HG03432 (cell line): ENCODE measurements at regions not wholly inside any gene's neighbourhood (a gene's known extent, or its start where the extent isn't known, plus 50 kb on each side); places are given as distances from the start of the nearest gene placed in this dataset.
A peak's percentile ranks its signal among the peaks of the same experiment; 100 is the strongest.
"Not testable (repeated sequence)": the region's sequence is repeated elsewhere in the genome, so short reads cannot be mapped to it uniquely, and the experiment has no call there.

Experiments used
- ATAC-seq: cut with Tn5 transposase; IDR thresholded peaks from one replicate; pipeline ENCODE4 v1.9.1; 2021; ENCODE audit warnings: mild to moderate bottlenecking, moderate library complexity; ENCODE audit not compliant: unreplicated experiment

DNA sequence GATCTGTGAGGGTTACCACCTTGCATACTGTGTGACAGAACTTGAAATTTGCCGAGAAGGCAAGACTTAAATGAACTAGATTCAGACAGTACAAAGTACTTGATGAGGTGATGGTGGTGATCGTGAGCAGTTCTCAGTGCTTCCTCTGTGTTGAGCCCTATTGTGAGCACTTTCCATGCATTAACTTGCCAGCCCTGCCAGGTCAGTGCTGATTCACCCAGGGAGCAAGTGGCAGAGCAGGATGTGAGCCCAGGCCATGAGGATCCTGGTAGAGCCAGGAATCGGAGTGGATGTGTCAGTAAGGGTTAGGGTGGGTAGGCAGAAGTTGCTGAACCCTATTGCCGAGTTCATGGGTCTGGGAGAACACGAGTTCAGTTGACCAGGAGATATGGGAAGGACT, 4545.7 kb upstream of the TPTE start:
- not testable (repeated sequence) for ATAC-seq

DNA sequence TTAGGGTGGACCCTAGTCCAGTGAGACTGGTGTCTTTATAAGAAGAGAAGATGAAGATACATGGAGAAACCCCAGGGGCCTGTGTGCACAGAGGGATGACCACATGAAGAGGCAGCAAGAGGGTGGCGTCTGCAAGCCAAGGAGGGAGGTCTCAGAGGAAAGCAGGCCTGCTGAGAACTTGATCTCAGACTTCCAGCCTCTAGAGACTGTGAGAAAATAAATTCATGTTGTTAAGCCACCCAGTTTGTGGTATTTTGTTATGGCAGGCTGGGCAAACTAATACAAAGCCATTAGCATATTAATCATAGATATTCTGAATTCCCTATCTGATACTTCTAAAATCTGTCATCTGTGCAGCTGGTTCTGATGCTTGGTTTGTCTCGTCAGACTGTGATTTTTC, 4523.8 kb upstream of the TPTE start:
- not testable (repeated sequence) for ATAC-seq

DNA sequence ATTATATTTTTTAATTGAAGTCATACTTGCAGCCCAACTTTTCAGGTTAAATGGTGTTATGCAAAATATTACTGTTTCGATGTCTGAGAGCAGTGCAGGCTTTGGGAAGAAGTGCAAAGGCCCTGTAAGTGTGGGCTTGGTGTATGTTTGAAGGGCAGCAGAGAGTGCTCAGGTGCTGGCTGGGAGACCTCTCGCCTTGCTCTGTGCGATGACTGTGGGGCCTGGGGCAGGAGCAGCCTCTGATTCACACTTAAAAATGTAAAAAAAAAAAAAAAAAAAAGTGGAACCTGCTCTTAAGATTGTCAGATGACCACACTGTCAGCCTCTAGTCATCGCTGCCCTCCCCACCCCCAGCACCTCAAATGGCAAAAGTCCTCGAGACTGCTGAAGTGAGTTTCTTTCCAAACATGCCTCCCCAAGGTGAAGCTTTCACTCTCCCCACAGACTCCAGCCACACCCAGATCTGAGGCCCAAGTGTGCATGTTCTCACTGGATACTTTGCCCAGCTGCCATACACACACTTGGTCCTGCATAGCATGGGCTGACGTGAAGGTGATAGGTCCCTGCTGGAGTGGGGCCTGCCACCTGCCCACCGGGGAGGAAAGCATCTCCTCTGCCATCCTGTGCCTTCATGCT, 4505.8 kb upstream of the TPTE start:
- ATAC-seq = not testable (repeated sequence)

GRCh38 chr21:6020460-6020859, 4500.9 kb upstream of the TPTE start:
- ATAC-seq = not testable (repeated sequence)

- ATAC-seq = not testable (repeated sequence)
Measured at GRCh38 chr21:6020953-6021716, 4500.2 kb upstream of the TPTE start.

DNA sequence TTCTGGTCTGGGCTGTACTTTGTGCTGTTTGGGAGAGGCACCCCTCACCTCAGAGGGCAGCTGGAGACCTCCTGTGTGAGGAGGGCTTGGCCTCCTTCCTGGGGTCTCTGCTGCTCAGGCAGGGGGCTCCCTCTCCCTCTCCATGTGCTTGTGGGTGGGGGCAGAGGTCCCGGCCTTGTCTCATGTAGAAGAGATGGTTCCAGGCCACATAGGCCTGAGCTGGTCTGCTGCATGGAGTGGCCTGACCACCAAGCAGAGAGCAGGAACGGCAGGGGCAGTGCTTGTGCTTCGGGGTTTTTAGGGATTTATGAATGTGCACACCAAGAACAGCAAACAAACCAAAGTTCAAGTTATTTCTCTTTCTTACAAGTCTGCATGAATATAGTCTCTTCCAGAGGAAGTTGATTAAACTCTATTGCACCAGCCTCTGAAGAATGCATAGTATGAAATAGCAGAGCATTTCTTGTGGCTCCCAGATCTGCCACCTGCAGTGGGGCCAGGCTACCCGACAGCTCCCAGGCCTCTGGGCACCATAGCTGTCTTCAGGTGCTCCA, 4499.6 kb upstream of the TPTE start:
- ATAC-seq = not testable (repeated sequence)

DNA sequence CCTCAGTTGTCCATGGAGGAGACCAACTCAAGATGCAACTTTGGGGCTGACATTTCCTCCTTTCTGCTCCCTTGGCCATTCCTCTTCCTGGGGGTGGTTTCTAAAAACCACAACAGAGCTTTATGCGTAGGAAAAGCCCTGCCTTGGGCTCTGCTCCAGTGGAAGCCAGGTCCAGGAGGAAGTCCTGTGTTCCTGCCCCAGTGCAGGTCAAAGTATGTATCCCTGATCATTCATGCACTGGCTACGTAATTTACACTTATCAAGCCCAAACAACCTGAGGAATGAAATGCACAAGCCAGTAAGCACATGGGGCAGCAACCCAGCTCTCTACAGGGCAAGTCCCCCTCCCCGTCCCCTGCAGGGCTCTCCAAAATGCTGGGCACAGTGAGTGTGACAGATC, 4498.1 kb upstream of the TPTE start:
- not testable (repeated sequence) for ATAC-seq

- not testable (repeated sequence) for ATAC-seq
Measured at GRCh38 chr21:6025139-6025538, 4496.2 kb upstream of the TPTE start.

- peak; percentile 45 for ATAC-seq
Measured at GRCh38 chr21:6027497-6027896, 4493.9 kb upstream of the TPTE start.

DNA sequence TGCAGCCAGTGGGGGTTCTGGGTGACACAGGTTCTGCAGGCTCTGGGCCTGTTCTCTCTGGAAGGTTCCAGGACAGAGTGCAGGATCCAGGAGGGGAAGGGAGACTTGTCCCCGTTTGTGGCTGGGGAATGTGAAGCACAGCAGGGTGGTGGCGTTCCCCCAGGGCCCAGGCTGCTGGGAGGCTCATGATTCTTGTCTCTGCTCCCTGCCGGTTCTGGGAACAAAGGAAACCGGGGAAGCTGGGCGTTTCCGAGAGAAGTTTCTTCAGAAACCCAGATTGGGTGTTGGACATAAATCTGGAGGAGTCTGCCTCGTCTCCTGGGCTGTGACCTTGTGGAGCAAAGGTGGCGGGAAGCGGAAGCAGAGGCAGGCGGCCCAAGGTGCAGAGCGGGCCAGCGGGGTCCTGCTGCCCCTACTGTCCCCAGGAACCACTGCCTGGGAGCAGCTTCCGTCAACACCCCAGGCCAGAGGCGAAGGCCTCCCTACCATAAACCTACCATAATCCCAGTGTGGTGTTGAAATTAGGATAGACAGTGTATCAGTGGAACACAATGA, 4487.2 kb upstream of the TPTE start:
- ATAC-seq = not testable (repeated sequence)

DNA sequence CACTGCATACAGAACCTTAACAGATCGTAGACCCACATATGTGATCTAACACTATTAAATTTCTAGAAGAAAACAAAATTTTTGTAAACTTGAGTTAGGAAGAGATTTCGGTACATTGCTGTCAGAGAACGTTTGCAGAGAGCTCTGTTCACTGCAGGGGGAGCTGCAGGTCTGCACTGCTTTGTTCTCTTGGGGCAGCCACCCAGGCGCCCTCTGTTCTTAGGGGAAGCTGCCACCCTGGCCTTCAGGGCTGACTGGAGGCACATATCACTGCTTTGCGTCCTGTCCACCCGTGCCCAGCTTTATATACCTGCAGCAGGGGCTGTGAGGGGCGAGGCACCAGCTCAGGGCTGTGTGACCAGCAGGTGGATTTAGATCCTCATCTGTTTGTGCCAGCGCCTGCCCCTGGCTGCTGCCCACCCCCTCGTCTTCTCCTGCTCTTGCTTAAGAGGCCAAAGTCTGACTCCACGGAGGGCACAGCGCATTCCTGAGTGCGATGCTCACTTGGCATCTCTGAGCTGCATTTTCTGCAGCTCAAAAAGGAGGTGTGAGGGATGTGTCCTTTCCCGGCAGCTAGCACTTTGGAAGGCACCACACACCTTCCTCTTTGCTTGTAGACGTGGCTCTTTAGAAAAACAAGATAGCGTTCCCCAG, 4486.4 kb upstream of the TPTE start:
- ATAC-seq = not testable (repeated sequence)

DNA sequence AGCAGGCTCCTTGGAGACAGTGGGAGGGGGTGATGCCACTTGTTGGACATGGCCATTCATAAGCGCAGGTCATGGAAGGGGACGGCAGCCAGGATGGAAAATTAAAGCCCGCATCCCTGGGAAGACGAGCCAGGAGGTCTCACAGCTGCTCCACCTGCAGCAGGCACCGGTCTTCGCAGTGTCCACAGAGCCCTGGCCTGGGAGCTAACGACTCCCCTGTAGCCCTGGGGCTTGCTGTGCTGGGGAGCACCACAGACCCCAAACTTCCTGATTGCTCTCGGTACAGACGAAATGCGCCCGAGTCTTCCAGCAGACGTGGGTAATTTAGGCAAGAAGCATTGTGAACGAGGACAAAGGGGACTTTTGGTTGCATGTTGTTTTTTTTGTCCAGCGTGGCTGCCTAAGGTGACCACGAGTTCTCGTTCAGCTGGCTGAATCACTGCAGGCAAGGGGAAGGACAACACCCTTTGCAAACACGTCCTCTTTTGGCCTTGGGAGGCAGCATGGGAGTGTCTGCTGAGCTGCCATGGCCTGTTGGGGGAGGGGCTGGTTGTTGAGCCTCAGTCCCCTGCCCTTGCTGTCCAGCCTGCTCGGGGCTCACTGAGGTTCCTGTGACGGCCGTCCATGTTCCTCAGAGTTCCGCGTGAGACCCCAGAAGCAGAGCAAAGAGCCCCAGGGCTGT, 4485.8 kb upstream of the TPTE start:
- not testable (repeated sequence) for ATAC-seq

- ATAC-seq = not testable (repeated sequence)
Measured at GRCh38 chr21:6039224-6039623, 4482.2 kb upstream of the TPTE start.

GRCh38 chr21:6040095-6040494, 4481.3 kb upstream of the TPTE start:
- not testable (repeated sequence) for ATAC-seq

DNA sequence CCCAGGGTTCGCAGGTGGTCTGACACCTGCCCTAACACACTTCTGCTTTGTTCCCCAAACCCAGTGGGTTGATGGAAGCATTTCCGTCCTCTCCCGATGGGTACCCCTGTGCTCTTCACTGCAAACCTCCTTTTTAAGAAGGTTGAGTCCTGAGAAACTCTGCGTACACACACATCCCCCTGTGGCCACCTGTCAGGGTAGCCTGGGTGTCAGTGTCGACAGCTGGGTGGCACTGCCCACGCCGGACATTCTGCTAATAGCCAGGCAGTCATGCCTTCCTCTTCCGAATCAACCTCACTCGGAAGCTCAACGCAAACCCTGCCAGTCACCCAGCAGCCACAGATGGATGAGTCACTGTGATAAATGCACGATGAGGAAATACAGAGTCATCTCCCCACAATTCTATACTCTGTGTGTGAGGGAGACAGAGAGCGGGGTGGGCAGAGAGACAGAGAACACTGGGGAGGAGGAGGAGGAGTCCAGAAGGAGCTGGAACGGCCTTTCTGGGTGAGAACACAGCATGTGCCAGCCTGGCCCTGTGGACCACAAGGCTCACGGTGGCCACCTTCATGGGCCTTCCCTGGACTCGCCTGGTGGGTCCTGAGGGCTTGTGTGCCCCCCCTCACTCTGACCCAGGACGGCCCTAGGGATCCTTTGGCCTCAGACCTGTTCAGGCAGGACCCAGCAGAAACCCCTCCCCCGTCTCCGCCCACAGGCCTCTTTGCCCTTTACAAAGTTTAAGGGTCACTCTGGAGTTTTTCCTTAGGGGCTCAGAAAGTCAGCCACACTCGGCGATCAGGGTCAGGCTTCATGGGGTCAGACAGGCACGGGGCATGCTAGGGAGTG, 4477.7 kb upstream of the TPTE start:
- not testable (repeated sequence) for ATAC-seq

DNA sequence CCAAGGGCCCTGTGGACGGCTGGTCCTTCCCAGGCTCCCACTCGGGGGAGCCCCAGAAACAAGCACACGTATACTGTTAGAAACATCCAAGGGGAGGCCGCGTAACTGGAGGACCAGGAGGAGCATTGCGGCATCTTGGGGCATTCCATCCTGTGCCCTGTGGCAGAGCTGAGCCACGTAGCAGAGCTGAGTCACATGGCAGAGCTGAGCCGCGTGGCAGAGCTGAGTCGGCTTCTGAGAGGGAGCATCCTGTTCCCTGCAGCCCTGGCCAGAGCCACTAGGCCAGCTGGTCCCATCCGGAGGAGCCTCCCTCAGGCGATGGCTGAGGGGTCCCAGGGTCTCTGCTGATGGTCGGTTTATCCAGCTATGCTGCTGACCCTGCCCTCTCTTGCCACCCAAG, 4476.7 kb upstream of the TPTE start:
- not testable (repeated sequence) for ATAC-seq

DNA sequence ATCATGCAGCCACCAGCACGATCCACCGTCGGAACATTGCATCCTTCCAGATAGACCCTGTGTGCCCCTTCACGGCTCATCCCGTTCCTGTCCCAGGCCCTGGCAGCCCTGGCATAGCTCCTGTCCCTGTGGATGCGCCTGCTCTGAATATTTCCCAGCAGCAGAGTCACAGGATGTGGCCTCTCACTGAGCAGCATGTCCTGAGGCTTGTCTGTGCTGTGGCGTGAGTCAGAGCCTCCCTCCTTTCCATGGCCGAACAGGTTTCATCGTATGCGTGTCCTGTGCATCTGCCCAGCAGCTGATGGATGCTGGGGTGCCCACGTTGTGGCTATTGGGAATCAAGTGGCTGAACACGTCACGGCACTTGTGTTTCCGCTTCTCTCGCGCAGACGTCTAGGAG, 4471.5 kb upstream of the TPTE start:
- ATAC-seq = not testable (repeated sequence)

DNA sequence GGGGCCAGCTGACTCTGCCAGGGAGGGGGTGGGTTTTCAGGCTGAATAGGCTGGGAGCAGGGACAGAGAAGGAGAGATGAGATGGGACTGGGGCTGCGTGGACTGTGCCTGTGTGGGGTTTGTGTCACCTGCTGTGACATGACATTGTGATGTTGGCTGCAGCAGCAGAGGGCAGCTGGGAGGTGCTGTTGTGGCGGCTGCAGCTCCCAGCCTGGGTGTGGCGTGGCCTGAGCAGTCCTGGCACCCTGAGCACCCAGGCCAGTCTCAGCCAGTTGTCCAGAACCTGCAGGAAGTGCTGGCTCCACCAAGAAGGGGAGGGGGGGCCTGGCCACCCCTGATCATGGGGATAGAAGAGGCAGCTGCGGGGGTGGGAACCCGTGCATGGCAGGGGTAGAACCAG, 4469.3 kb upstream of the TPTE start:
- ATAC-seq = not testable (repeated sequence)

DNA sequence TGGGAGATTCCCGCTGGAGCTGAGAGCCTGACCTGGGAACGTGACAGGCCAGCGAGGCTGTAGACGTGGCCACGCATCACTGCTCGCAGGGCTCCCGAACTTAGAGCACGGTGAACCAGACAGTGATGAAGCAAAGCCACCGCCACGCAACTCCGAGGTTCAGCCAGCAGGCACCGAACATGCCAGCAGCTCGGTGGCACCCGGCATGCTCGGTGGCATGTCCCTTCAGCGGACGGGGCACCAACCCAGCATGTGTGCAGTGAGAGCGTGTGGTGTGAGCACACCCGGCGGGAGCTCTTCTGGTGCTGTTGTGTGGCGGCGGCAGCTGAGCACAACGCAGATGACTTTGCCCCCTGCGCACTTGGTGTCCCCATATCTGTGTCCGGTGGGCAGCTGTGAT, 4468.2 kb upstream of the TPTE start:
- not testable (repeated sequence) for ATAC-seq

GRCh38 chr21:6058997-6059396, 4462.4 kb upstream of the TPTE start:
- not testable (repeated sequence) for ATAC-seq
